MM.1S (cell line): ENCODE measurements at regions not wholly inside any gene's neighbourhood (a gene's known extent, or its start where the extent isn't known, plus 50 kb on each side); places are given as distances from the start of the nearest gene placed in this dataset.

ENCODE experiments used
- DNase-seq: peaks from one replicate; pipeline ENCODE4 v3.0.0-alpha.2; 2015
- H2AFZ ChIP-seq: fragments of 300-600 bp; sonication (generic); 2 replicates; pipeline ENCODE4 v1.6.0; 2016; ENCODE audit warnings: antibody characterized with exemption, low read length
- H3F3A ChIP-seq: fragments of 300-600 bp; sonication (generic); 2 replicates; pipeline ENCODE4 v1.6.1; 2016; ENCODE audit warnings: mild to moderate bottlenecking, antibody characterized with exemption, low read length, moderate library complexity, mixed read lengths; ENCODE audit not compliant: insufficient read depth
- H3K27ac ChIP-seq: fragments of 300-600 bp; sonication (generic); 2 replicates; pipeline ENCODE4 v1.5.1; 2016; ENCODE audit warnings: mild to moderate bottlenecking, low read length
- H3K27me3 ChIP-seq: fragments of 300-600 bp; sonication (generic); replicated peaks from 2 replicates; pipeline ENCODE4 v1.6.0; 2016; ENCODE audit warnings: low read length; ENCODE audit not compliant: insufficient read depth
- H3K36me3 ChIP-seq: fragments of 300-600 bp; sonication (generic); replicated peaks from 2 replicates; pipeline ENCODE4 v1.6.1; 2016; ENCODE audit warnings: mild to moderate bottlenecking, low read length, mixed read lengths; ENCODE audit not compliant: insufficient read depth
- H3K4me1 ChIP-seq: fragments of 300-600 bp; sonication (generic); 2 replicates; pipeline ENCODE4 v1.6.1; 2016; ENCODE audit warnings: low read length, mixed read lengths
- H3K4me2 ChIP-seq: fragments of 300-600 bp; sonication (generic); 2 replicates; pipeline ENCODE4 v1.6.0; 2016; ENCODE audit warnings: low read depth, low read length
- H3K4me3 ChIP-seq: fragments of 300-600 bp; sonication (generic); 2 replicates; pipeline ENCODE4 v1.5.1; 2016; ENCODE audit warnings: low read length, mixed read lengths
- H3K79me2 ChIP-seq: fragments of 300-600 bp; sonication (generic); 2 replicates; pipeline ENCODE4 v1.6.1; 2016; ENCODE audit warnings: mixed run types, low read length, mixed read lengths
- H3K9ac ChIP-seq: fragments of 300-600 bp; sonication (generic); 2 replicates; pipeline ENCODE4 v1.6.1; 2016; ENCODE audit warnings: low read length, mixed read lengths
- H3K9me2 ChIP-seq: fragments of 300-600 bp; sonication (generic); replicated peaks from 2 replicates; pipeline ENCODE4 v1.6.1; 2016; ENCODE audit warnings: mild to moderate bottlenecking, low read length, mixed read lengths; ENCODE audit not compliant: insufficient read depth
- H3K9me3 ChIP-seq: fragments of 300-600 bp; sonication (generic); replicated peaks from 2 replicates; pipeline ENCODE4 v1.6.1; 2016; ENCODE audit warnings: mild to moderate bottlenecking, low read length, mixed read lengths; ENCODE audit not compliant: insufficient read depth
- H4K20me1 ChIP-seq: fragments of 300-600 bp; sonication (generic); 2 replicates; pipeline ENCODE4 v1.6.1; 2016; ENCODE audit warnings: mild to moderate bottlenecking, low read length, moderate library complexity, mixed read lengths; ENCODE audit not compliant: insufficient read depth
- CTCF ChIP-seq: fragments of 300-600 bp; sonication (generic); IDR thresholded peaks from 2 replicates; pipeline ENCODE4 v1.5.1; 2016; ENCODE audit warnings: antibody characterized with exemption, low read length, mixed read lengths
- EZH2 ChIP-seq: fragments of 300-600 bp; sonication (generic); optimal IDR thresholded peaks from 2 replicates; pipeline ENCODE3; 2017; ENCODE audit warnings: low read depth, mild to moderate bottlenecking, antibody characterized with exemption, low read length, mixed read lengths
- EZH2phosphoT487 ChIP-seq: fragments of 300-600 bp; sonication (generic); IDR thresholded peaks from 2 replicates; pipeline ENCODE4 v1.6.1; 2018; ENCODE audit warnings: antibody characterized with exemption, low read length

GRCh38 chr1:82564333-82564732 is 763.6 kb downstream of the ADGRL2 start:
- H2AFZ ChIP-seq = no peak overlapping the region
- no peaks in the 10 kb centered on the region for H4K20me1 ChIP-seq
- H3K4me1 ChIP-seq = no peaks in the 10 kb centered on the region
- no peaks in the 10 kb centered on the region for H3K36me3 ChIP-seq
- H3K4me2 ChIP-seq = no peak overlapping the region
- no peak overlapping the region for H3K4me3 ChIP-seq
- TF ChIP-seq CTCF (no peak), EZH2 (no peak), EZH2phosphoT487 (no peak)
- H3F3A ChIP-seq = no peaks in the 10 kb centered on the region
- H3K27me3 ChIP-seq = no peaks in the 10 kb centered on the region
- H3K9me2 ChIP-seq = no peaks in the 10 kb centered on the region
- H3K27ac ChIP-seq = no peak overlapping the region
- no peaks in the 10 kb centered on the region for H3K79me2 ChIP-seq
- H3K9me3 ChIP-seq = no peaks in the 10 kb centered on the region
- H3K9ac ChIP-seq = no peak overlapping the region
- DNase-seq = no peak

GRCh38 chr1:82562448-82562847 is 761.7 kb downstream of the ADGRL2 start:
- H2AFZ ChIP-seq = no peak overlapping the region
- TF ChIP-seq EZH2phosphoT487 (no peak), CTCF (no peak), EZH2 (no peak)
- H3K4me1 ChIP-seq = no peaks in the 10 kb centered on the region
- no peak for DNase-seq
- no peak overlapping the region for H3K4me3 ChIP-seq
- no peak overlapping the region for H3K27ac ChIP-seq
- no peaks in the 10 kb centered on the region for H3K36me3 ChIP-seq
- no peaks in the 10 kb centered on the region for H3K27me3 ChIP-seq
- H3K9me2 ChIP-seq = no peaks in the 10 kb centered on the region
- no peaks in the 10 kb centered on the region for H3F3A ChIP-seq
- no peaks in the 10 kb centered on the region for H4K20me1 ChIP-seq
- no peak overlapping the region for H3K9ac ChIP-seq
- no peaks in the 10 kb centered on the region for H3K9me3 ChIP-seq
- H3K4me2 ChIP-seq = no peak overlapping the region
- H3K79me2 ChIP-seq = no peaks in the 10 kb centered on the region

- H4K20me1 ChIP-seq = no peaks in the 10 kb centered on the region
- H3K27ac ChIP-seq = no peak overlapping the region
- no peaks in the 10 kb centered on the region for H3K27me3 ChIP-seq
Measured at GRCh38 chr1:82560566-82560965, 759.8 kb downstream of the ADGRL2 start.

More at GRCh38 chr1:82560566-82560965, 759.8 kb downstream of the ADGRL2 start:
- Histone ChIP-seq H3K36me3 (no peaks in the 10 kb centered on the region), H3K79me2 (no peaks in the 10 kb centered on the region), H3K4me1 (no peaks in the 10 kb centered on the region), H3F3A (no peaks in the 10 kb centered on the region), H3K9me2 (no peaks in the 10 kb centered on the region), H3K9me3 (no peaks in the 10 kb centered on the region), H3K9ac (no peak overlapping the region), H3K4me3 (no peak overlapping the region), H3K4me2 (no peak overlapping the region), H2AFZ (no peak overlapping the region)
- TF ChIP-seq EZH2 (no peak), EZH2phosphoT487 (no peak), CTCF (no peak)
- no peak for DNase-seq
